A172 (cell line): ENCODE measurements at regions not wholly inside any gene's neighbourhood (a gene's known extent, or its start where the extent isn't known, plus 50 kb on each side); places are given as distances from the start of the nearest gene placed in this dataset.

ENCODE experiments used
- DNase-seq: peaks from one replicate; pipeline ENCODE4 v3.0.0-alpha.2; 2015; ENCODE audit warnings: low spot score

- peak; percentile 73 for DNase-seq
Observed at GRCh38 chr9:108150736-108151586, 661.4 kb upstream of the KLF4 start.

GRCh38 chr9:108149326-108149725, 659.8 kb upstream of the KLF4 start:
- DNase-seq = no peak

GRCh38 chr9:108142504-108143201, 653.1 kb upstream of the KLF4 start:
- no peak for DNase-seq

GRCh38 chr9:108142142-108142503, 652.6 kb upstream of the KLF4 start:
- DNase-seq = no peak

- DNase-seq = no peak
Observed at GRCh38 chr9:108139900-108140299, 650.3 kb upstream of the KLF4 start.

GRCh38 chr9:108138516-108138915, 648.9 kb upstream of the KLF4 start:
- DNase-seq = no peak

GRCh38 chr9:108136656-108137055, 647.1 kb upstream of the KLF4 start:
- DNase-seq = no peak

- no peak for DNase-seq
Observed at GRCh38 chr9:108134486-108135128, 645.0 kb upstream of the KLF4 start.

- DNase-seq = no peak
Observed at GRCh38 chr9:108133680-108134079, 644.1 kb upstream of the KLF4 start.

- no peak for DNase-seq
Observed at GRCh38 chr9:108133101-108133500, 643.5 kb upstream of the KLF4 start.

GRCh38 chr9:108130905-108131304, 641.3 kb upstream of the KLF4 start:
- DNase-seq = no peak

GRCh38 chr9:108125625-108126024, 636.1 kb upstream of the KLF4 start:
- DNase-seq = no peak

- DNase-seq = no peak
Observed at GRCh38 chr9:108119530-108120113, 630.1 kb upstream of the KLF4 start.

- no peak for DNase-seq
Observed at GRCh38 chr9:108117795-108118194, 628.2 kb upstream of the KLF4 start.

GRCh38 chr9:108117306-108117705, 627.7 kb upstream of the KLF4 start:
- no peak for DNase-seq

- no peak for DNase-seq
Observed at GRCh38 chr9:108113596-108113995, 624.0 kb upstream of the KLF4 start.

- no peak for DNase-seq
Observed at GRCh38 chr9:108109927-108110690, 620.5 kb upstream of the KLF4 start.

- no peak for DNase-seq
Observed at GRCh38 chr9:108108852-108109448, 619.4 kb upstream of the KLF4 start.

GRCh38 chr9:108108280-108108851, 618.8 kb upstream of the KLF4 start:
- no peak for DNase-seq

GRCh38 chr9:108105885-108106284, 616.3 kb upstream of the KLF4 start:
- DNase-seq = no peak

GRCh38 chr9:108104991-108105390, 615.4 kb upstream of the KLF4 start:
- no peak for DNase-seq
